Cardiac muscle cell (in vitro differentiated cells and primary cell): ENCODE measurements at regions not wholly inside any gene's neighbourhood (a gene's known extent, or its start where the extent isn't known, plus 50 kb on each side); places are given as distances from the start of the nearest gene placed in this dataset.
"Not testable (repeated sequence)": the region's sequence is repeated elsewhere in the genome, so short reads cannot be mapped to it uniquely, and the experiment has no call there.

Experiments
- DNase-seq, 2 donors: peaks; one replicate each; pipeline versions ENCODE4 v3.0.0 to v3.0.0-alpha.2; 2010 to 2017; ENCODE audit warnings: low read depth in 1 of 2, low spot score in 1 of 2
- H3K27ac ChIP-seq: fragments of 200-600 bp; sonication (generic); 2 replicates; pipeline ENCODE4 v1.5.1; 2016
- H3K27me3 ChIP-seq: fragments of 200-600 bp; sonication (generic); 2 replicates; pipeline ENCODE4 v1.6.0; 2016; ENCODE audit warnings: control low read depth
- H3K36me3 ChIP-seq: fragments of 200-600 bp; sonication (generic); 2 replicates; pipeline ENCODE4 v1.5.1; 2016; ENCODE audit warnings: control low read depth
- H3K4me1 ChIP-seq: fragments of 200-600 bp; sonication (generic); 2 replicates; pipeline ENCODE4 v1.8.1; 2017; ENCODE audit warnings: low read depth, mild to moderate bottlenecking, mixed run types
- H3K4me3 ChIP-seq: fragments of 200-600 bp; sonication (generic); 2 replicates; pipeline ENCODE4 v1.5.1; 2016; ENCODE audit warnings: mild to moderate bottlenecking
- H3K9me3 ChIP-seq: fragments of 200-600 bp; sonication (generic); 2 replicates; pipeline ENCODE4 v1.5.1; 2017; ENCODE audit warnings: low read depth, mild to moderate bottlenecking, control low read depth
- CTCF ChIP-seq: IDR thresholded peaks from 2 replicates; pipeline ENCODE4 v1.5.1; 2012; ENCODE audit warnings: low read depth, mild to moderate bottlenecking, low read length

DNA sequence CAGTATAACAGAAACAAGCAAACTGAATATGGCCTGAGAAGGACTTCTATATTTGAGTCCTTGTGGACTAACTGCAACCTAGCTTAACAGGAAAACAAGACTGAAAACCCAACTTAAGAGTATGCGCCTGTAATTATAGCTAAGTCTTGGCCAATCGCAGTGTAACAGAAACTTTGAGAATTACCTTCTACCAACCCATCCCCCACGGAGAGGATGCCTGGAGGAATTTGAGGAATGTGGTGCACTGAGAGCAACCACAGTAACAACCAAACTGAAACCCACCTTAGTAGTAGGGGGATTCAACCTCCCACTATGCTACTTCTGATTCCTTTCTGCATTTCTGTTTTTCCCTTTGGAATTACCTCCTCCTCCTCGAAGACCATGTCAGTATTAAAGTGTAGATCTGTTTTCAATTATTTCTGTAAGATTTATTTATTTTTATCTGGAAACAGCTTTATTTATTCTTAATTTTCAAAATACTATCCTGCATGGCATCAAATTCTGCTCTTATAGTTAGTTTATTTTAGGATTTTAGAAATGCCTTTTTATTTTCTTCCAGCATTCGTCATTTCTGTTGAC, 393.6 kb downstream of the KCNA4 start:
- peak in 1 of 2 donors; percentile 23 for DNase-seq
- Histone ChIP-seq H3K27ac (no peak overlapping the region), H3K9me3 (no peaks in the 10 kb centered on the region), H3K36me3 (no peaks in the 10 kb centered on the region), H3K4me3 (no peak overlapping the region), H3K27me3 (no peaks in the 10 kb centered on the region), H3K4me1 (peaks cover 8% of the 10 kb centered on the region)
- TF ChIP-seq CTCF, result no peak

- no peaks in the 10 kb centered on the region for H3K4me1 ChIP-seq
- H3K27me3 ChIP-seq, result no peaks in the 10 kb centered on the region
- H3K9me3 ChIP-seq, result no peaks in the 10 kb centered on the region
- H3K4me3 ChIP-seq, result no peak overlapping the region
- DNase-seq, result peak in 1 of 2 donors; percentile 51
- no peak overlapping the region for H3K27ac ChIP-seq
- TF ChIP-seq CTCF, result no peak
- no peaks in the 10 kb centered on the region for H3K36me3 ChIP-seq
Observed at GRCh38 chr11:29616611-29617010, 400.2 kb downstream of the KCNA4 start.

GRCh38 chr11:29612423-29612822, 404.4 kb downstream of the KCNA4 start:
- Histone ChIP-seq H3K9me3 (no peaks in the 10 kb centered on the region), H3K27ac (no peak overlapping the region), H3K27me3 (no peaks in the 10 kb centered on the region), H3K4me3 (no peak overlapping the region), H3K36me3 (no peaks in the 10 kb centered on the region), H3K4me1 (peaks cover 3% of the 10 kb centered on the region)
- no peak for TF ChIP-seq CTCF
- no peak for DNase-seq

DNA sequence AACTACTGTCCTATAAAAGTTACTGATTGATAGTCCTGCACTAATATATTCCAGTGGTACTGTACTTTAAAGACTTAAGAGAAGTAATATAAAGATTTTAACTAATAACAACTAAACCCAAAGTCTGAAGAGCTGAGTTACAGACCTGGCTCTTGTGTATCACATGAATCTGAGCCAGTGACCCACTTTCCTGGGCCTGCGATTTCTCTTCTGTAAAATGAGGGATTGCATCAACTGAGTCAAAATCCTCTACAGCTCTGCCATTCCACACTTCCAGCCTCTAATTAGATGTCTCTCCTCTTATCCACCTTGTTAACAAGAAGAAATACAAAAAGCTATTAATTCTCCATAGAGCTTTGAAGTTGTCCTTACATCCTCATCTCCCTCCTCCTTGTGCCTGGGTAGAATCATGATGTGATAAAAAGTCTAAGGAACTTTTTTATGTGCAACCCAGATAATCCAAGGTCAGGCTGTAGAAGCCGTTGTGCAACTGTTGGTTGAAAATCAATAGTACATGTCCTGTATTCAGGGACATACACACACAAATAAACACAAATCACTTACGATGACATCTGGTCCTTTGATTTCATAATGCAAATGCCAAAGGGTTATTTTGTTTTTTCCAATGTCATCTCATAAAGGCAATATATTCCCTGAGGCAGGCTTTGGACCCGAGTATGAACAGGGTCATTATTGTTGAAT, 410.3 kb downstream of the KCNA4 start:
- no peaks in the 10 kb centered on the region for H3K27me3 ChIP-seq
- H3K27ac ChIP-seq, result no peak overlapping the region
- H3K36me3 ChIP-seq, result no peaks in the 10 kb centered on the region
- DNase-seq, result no peak
- no peak overlapping the region for H3K4me3 ChIP-seq
- peaks cover 3% of the 10 kb centered on the region for H3K4me1 ChIP-seq
- no peak for TF ChIP-seq CTCF
- H3K9me3 ChIP-seq, result no peaks in the 10 kb centered on the region

- H3K9me3 ChIP-seq, H3K36me3 ChIP-seq, H3K27me3 ChIP-seq, H3K27ac ChIP-seq, H3K4me3 ChIP-seq, DNase-seq, H3K4me1 ChIP-seq: not testable (repeated sequence)
Observed at GRCh38 chr11:29600151-29600575, 416.7 kb downstream of the KCNA4 start.

- H3K9me3 ChIP-seq, result no peaks in the 10 kb centered on the region
- no peak overlapping the region for H3K4me3 ChIP-seq
- H3K27me3 ChIP-seq, result no peaks in the 10 kb centered on the region
- H3K4me1 ChIP-seq, result no peaks in the 10 kb centered on the region
- H3K27ac ChIP-seq, result no peak overlapping the region
- H3K36me3 ChIP-seq, result no peaks in the 10 kb centered on the region
- no peak for DNase-seq
- no peak for TF ChIP-seq CTCF
Observed at GRCh38 chr11:29584342-29584741, 432.5 kb downstream of the KCNA4 start.
